ENCODE measurements at regions not wholly inside any gene's neighbourhood (a gene's known extent, or its start where the extent isn't known, plus 50 kb on each side); places are given as distances from the start of the nearest gene placed in this dataset.
A peak's percentile ranks its signal among the peaks of the same experiment; 100 is the strongest.
"Not testable (repeated sequence)": the region's sequence is repeated elsewhere in the genome, so short reads cannot be mapped to it uniquely, and the experiment has no call there.

GRCh38 chr15:79156704-79157375 is 66.3 kb upstream of the RASGRF1 start:
- no peak for DNase-seq

GRCh38 chr15:79154483-79155135 is 64.0 kb upstream of the RASGRF1 start:
- DNase-seq, result peak; percentile 6

GRCh38 chr15:79144290-79144689 is 53.7 kb upstream of the RASGRF1 start:
- not testable (repeated sequence) for DNase-seq

- no peak for DNase-seq
These were observed 50.4 kb upstream of the RASGRF1 start for GRCh38 chr15:79140846-79141570.
